CD4-positive, alpha-beta T cell treated with Interleukin-4 for 1 hour (primary cell): ENCODE measurements at regions not wholly inside any gene's neighbourhood (a gene's known extent, or its start where the extent isn't known, plus 50 kb on each side); places are given as distances from the start of the nearest gene placed in this dataset.

Experiments used
- DNase-seq, 2 donors: peaks; one replicate each; pipeline ENCODE4 v3.0.0-alpha.2; 2020 to 2022

DNA sequence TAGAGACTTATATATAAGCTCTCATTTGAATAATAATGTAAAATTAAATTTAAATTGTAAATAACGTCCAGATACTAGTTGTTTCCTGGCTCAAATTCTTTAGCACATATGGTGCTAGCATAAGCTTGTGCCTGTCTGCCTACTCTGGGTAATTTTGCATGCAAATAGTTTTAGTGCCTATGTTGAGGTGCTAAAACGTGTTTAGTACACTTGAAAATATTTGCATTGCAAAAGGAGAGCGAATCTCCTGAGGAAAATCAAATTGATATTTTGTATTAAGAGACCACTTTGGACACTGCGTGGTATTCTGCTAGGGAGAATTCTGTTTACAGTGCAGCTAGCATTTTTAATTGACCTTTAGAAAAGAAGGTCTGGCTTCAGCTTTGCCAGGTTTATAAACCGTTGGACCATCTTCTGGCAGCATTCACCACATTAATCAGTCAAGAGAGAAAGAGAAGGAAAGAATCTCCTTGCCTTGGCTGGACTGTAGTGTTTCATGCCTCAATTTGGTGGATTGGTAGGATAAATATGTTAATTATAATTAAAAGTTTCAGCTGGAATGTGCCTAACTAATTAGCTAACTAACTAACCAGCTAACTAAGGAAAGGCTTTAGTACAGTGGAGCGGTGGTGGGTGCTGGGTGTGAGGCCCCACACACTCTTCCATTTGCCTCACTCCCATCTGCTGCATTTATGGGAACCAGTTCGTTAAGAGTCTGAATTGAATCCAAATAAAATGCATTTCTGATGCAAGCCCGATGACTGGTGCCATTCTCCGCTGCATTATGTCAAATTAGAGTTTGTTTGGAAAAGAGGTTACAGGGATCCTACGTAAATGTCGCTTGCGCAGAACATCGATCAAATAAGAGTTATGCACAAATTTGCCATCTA is 150.1 kb upstream of the MPDZ start:
- no peak for DNase-seq

GRCh38 chr9:13428766-13429165 is 149.3 kb upstream of the MPDZ start:
- no peak for DNase-seq

GRCh38 chr9:13427587-13427986 is 148.1 kb upstream of the MPDZ start:
- peak in 1 of 2 donors; percentile 26 for DNase-seq

DNA sequence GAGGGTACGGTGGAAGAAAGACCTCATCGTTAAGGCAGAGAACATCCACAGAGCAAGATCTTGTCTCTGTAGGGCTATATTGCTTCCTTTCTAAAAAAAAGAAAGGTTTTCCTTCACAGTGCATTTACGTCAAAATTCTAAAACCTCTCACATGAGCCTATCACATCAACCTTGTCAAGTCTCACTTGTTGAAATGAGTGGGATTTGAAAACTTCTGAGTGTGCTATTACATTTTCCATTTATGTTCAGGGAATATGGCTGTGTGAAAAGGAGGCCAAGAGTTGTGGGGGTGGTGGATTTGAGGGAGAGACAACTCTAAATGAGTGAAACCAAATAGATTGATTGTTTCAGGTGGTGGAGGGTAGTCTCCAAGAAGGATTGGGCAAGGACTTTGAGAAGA is 147.1 kb upstream of the MPDZ start:
- DNase-seq, result no peak

- DNase-seq, result no peak
These were observed 145.4 kb upstream of the MPDZ start for GRCh38 chr9:13424872-13425271.

- no peak for DNase-seq
These were observed 144.7 kb upstream of the MPDZ start for GRCh38 chr9:13424204-13424603.

- DNase-seq, result no peak
These were observed 134.9 kb upstream of the MPDZ start for GRCh38 chr9:13414349-13414748.

- no peak for DNase-seq
These were observed 132.8 kb upstream of the MPDZ start for GRCh38 chr9:13412331-13412730.

DNA sequence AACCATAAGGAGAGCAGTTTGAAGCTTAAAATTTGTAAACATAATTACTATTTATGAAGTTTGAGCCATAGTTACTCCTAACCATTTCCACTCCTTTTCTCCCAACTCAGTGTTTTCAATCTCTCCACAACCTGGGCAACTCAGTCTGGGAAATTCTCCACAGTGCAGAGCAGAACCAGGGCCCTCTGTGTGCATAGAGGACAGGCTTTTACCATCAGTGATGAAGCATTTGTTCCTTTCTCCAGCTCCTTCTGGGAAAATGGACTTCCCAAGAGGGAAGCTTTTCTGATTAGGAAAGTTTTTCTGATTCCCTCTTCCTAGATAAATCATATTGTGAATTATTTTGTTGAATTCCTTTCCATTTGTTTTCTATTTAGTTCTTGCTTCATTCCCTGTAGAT is 132.3 kb upstream of the MPDZ start:
- no peak for DNase-seq

GRCh38 chr9:13410566-13411031 is 131.1 kb upstream of the MPDZ start:
- DNase-seq, result no peak

- DNase-seq, result no peak
These were observed 118.2 kb upstream of the MPDZ start for GRCh38 chr9:13397661-13398060.

DNA sequence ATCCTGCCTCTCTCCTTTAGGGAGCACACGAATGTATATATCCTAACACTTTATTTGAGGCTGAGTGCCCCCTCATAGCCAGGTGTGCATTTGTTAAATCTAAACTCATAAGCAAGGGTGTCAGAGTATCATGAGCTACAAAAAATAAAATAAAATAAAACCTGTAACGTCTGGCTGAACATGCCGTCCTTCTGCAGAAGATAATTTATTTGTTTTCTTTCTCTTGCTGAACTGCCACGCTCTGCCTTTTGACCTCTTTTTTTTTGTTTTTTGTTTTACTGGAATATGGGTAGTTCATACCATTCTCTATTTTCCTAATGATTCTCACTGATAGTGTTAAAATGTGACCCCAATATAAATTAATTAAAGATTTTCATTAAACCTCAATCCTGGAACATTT is 117.7 kb upstream of the MPDZ start:
- no peak for DNase-seq

DNA sequence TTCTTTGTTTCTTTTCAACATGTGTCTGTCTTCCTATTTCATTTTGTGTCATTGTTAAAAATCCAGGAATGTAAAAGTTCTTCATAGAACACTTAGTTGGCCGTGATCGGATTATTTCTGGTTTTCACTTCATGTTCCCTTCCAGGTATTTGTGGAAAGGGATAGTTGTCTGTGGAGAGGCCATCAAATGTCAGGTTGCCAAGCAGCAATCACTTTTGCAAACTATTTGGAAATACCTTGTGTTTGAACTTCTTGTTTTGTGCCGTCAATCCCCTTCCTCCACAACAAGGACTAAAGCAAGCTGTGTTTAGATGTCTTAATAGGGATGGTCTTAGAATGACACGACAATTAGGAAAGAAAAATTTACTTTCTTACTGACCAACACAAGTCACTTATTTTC is 116.9 kb upstream of the MPDZ start:
- DNase-seq, result no peak

DNA sequence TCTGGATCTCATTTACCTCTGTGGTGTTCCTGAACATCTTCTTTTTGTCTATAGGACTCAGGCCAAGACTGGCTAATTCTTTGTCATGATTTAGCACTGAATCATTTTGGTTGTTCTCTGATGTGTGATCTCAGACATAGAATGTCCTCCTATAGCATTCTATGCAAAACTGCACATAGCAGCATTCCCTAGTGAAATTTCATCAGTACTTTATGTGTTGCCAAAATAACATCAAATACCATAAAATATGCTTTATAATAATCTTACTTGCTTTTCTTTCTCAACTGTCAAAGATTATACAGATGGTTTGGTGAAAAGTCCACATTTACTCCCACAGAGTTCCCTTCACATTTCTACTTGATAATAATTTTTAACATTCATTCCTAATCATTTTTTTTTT is 115.7 kb upstream of the MPDZ start:
- no peak for DNase-seq

DNA sequence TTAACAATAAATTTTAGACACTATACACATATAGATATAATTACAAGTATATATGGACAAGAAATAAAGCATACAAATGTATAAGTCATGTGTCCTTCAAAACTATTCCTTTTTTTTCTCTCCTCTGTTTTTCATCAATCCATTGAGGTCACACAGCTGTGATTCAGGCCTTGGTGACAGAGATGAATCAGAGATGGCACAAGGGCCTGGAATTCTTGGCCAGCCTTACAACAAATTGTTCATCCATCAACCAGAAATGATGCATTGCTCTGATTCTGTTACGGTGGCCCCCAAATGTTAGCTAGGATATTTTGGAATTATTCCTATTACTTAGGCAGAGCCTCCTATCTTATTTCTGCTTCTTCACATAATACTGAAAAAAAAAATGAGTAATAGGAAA is 108.7 kb upstream of the MPDZ start:
- DNase-seq, result no peak

- no peak for DNase-seq
These were observed 108.2 kb upstream of the MPDZ start for GRCh38 chr9:13387734-13388067.

GRCh38 chr9:13386935-13387733 is 107.6 kb upstream of the MPDZ start:
- DNase-seq, result no peak

GRCh38 chr9:13386316-13386715 is 106.8 kb upstream of the MPDZ start:
- no peak for DNase-seq

- no peak for DNase-seq
These were observed 104.4 kb upstream of the MPDZ start for GRCh38 chr9:13383855-13384254.

DNA sequence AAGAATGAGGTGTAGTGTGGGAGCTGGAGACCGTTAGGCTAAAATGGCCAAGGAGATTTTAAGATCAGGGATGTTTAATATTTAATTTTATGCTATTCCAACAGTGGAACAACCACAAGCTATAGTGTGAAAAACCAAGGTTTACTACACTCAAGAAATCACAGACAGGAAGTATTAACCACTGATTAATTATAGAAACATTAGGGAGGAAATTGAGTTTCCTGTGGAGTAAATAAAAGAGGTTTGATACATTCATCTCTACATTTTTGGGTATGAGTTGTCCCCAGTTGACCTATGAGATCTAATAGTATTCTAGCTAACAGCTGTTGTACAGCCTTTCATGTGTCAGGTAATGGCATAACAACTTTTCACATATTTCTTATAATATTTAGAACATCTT is 103.7 kb upstream of the MPDZ start:
- no peak for DNase-seq

DNA sequence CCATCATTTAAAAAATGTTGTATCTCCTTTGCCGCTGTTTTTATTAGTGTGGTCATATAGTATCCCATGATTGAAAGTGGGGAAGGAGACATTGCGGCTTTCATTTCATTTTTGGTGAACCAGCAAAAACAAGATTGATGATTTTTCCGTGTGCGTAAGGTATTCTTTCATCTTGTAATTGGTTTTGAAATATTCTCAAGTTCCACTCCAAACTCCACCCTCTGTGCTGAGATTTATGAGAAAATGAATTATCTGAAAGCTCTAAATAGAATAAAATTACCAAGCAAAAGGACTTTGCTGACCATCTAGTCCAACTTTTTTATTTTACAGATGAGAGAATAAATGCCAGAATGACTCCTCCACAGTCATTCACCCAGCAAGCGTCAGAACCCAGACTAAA is 103.1 kb upstream of the MPDZ start:
- DNase-seq, result no peak

- no peak for DNase-seq
These were observed 101.4 kb upstream of the MPDZ start for GRCh38 chr9:13380903-13381302.

- no peak for DNase-seq
These were observed 98.7 kb upstream of the MPDZ start for GRCh38 chr9:13378154-13378553.
